AG04450 (cell line): ENCODE measurements at regions not wholly inside any gene's neighbourhood (a gene's known extent, or its start where the extent isn't known, plus 50 kb on each side); places are given as distances from the start of the nearest gene placed in this dataset.

Source experiments
- CTCF ChIA-PET: fragments of 300-600, 350-600 bp; formaldehyde crosslinking; extraction: SDS; loops from one replicate; lab custom pipeline; 2022; ENCODE audit warnings: antibody characterized with exemption, inconsistent platforms; lab: Charles Lee
- POLR2A ChIA-PET: fragments of 350-600 bp; formaldehyde crosslinking; extraction: SDS; loops from one replicate; lab custom pipeline; 2021; ENCODE audit warnings: antibody characterized with exemption, inconsistent platforms; lab: Yijun Ruan, JAX
- DNase-seq: peaks from one replicate; pipeline ENCODE4 v3.0.0-alpha.2; 2011; ENCODE audit warnings: low read depth, low spot score
- H3K27ac ChIP-seq: one replicate; pipeline ENCODE4 v1.5.1; 2012; ENCODE audit warnings: low read depth, low read length, control low read depth
- H3K27me3 ChIP-seq: one replicate; pipeline ENCODE4 v1.6.0; 2012; ENCODE audit warnings: low read length; ENCODE audit not compliant: control insufficient read depth, insufficient read depth
- H3K4me3 ChIP-seq: 2 replicates; pipeline ENCODE4 v1.5.1; 2011; ENCODE audit warnings: mild to moderate bottlenecking, low read depth, low read length, control low read depth
- H3K9me3 ChIP-seq: 2 replicates; pipeline ENCODE4 v1.5.1; 2012; ENCODE audit warnings: low read length; ENCODE audit not compliant: control insufficient read depth, insufficient read depth
- TF ChIP-seq, protein P1 (sequence below): IDR thresholded peaks from 2 replicates; pipeline ENCODE4 v1.5.1; 2011; ENCODE audit warnings: low read depth, low read length, control low read depth, inconsistent platforms

GRCh38 chr14:39851202-39851601 is 419.0 kb upstream of the FBXO33 start:
- CTCF ChIA-PET = no interaction called here
- no peaks in the 10 kb centered on the region for H3K27me3 ChIP-seq
- no peak for DNase-seq
- no peak overlapping the region for H3K27ac ChIP-seq
- TF ChIP-seq, protein P1, sequence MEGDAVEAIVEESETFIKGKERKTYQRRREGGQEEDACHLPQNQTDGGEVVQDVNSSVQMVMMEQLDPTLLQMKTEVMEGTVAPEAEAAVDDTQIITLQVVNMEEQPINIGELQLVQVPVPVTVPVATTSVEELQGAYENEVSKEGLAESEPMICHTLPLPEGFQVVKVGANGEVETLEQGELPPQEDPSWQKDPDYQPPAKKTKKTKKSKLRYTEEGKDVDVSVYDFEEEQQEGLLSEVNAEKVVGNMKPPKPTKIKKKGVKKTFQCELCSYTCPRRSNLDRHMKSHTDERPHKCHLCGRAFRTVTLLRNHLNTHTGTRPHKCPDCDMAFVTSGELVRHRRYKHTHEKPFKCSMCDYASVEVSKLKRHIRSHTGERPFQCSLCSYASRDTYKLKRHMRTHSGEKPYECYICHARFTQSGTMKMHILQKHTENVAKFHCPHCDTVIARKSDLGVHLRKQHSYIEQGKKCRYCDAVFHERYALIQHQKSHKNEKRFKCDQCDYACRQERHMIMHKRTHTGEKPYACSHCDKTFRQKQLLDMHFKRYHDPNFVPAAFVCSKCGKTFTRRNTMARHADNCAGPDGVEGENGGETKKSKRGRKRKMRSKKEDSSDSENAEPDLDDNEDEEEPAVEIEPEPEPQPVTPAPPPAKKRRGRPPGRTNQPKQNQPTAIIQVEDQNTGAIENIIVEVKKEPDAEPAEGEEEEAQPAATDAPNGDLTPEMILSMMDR = no peak
- POLR2A ChIA-PET = no interaction called here
- H3K4me3 ChIP-seq = no peak overlapping the region
- no peaks in the 10 kb centered on the region; the same call in 1 of the 2 replicates for H3K9me3 ChIP-seq

- H3K27me3 ChIP-seq = no peaks in the 10 kb centered on the region
- CTCF ChIA-PET = no interaction called here
- TF ChIP-seq, protein P1 = no peak
- DNase-seq = no peak
- H3K4me3 ChIP-seq = no peak overlapping the region
- no peak overlapping the region for H3K27ac ChIP-seq
- H3K9me3 ChIP-seq = no peaks in the 10 kb centered on the region; the same call in none of the 2 replicates
- POLR2A ChIA-PET = no interaction called here
These were observed 415.6 kb upstream of the FBXO33 start for GRCh38 chr14:39847852-39848251.

- no peak overlapping the region for H3K27ac ChIP-seq
- H3K4me3 ChIP-seq = no peak overlapping the region
- no peak for DNase-seq
- H3K27me3 ChIP-seq = no peaks in the 10 kb centered on the region
- CTCF ChIA-PET = no interaction called here
- H3K9me3 ChIP-seq = no peaks in the 10 kb centered on the region; the same call in none of the 2 replicates
- TF ChIP-seq, protein P1 = no peak
- POLR2A ChIA-PET = no interaction called here
These were observed 415.0 kb upstream of the FBXO33 start for GRCh38 chr14:39847194-39847593.

GRCh38 chr14:39843881-39844280 is 411.6 kb upstream of the FBXO33 start:
- H3K27ac ChIP-seq = no peak overlapping the region
- POLR2A ChIA-PET = no interaction called here
- no peak for DNase-seq
- peaks cover 8% of the 10 kb centered on the region for H3K9me3 ChIP-seq
- TF ChIP-seq, protein P1 = no peak
- no peaks in the 10 kb centered on the region for H3K27me3 ChIP-seq
- H3K4me3 ChIP-seq = no peak overlapping the region
- CTCF ChIA-PET = no interaction called here

GRCh38 chr14:39841088-39841487 is 408.9 kb upstream of the FBXO33 start:
- Histone ChIP-seq H3K27ac (no peak overlapping the region), H3K9me3 (peaks cover 8% of the 10 kb centered on the region), H3K27me3 (no peaks in the 10 kb centered on the region), H3K4me3 (no peak overlapping the region)
- CTCF ChIA-PET = no interaction called here
- no peak for DNase-seq
- TF ChIP-seq, protein P1 = no peak
- POLR2A ChIA-PET = no interaction called here
